HFF-Myc (cell line): ENCODE measurements at regions not wholly inside any gene's neighbourhood (a gene's known extent, or its start where the extent isn't known, plus 50 kb on each side); places are given as distances from the start of the nearest gene placed in this dataset.

Source experiments
- DNase-seq: peaks from one replicate; pipeline ENCODE4 v3.0.0-alpha.2; 2011; ENCODE audit warnings: low read depth; ENCODE audit errors: extremely low read depth
- H3K4me3 ChIP-seq: replicated peaks from 2 replicates; pipeline ENCODE4 v1.5.1; 2011; ENCODE audit warnings: low read depth, mild to moderate bottlenecking, control low read depth, low read length
- CTCF ChIP-seq: IDR thresholded peaks from 2 replicates; pipeline ENCODE4 v1.5.1; 2012; ENCODE audit warnings: mild to moderate bottlenecking, low read depth, low read length, control low read depth; ENCODE audit errors: missing control alignments

GRCh38 chr2:40997362-40997761, 545.5 kb upstream of the SLC8A1 start:
- H3K4me3 ChIP-seq: no peak overlapping the region
- DNase-seq: no peak
- TF ChIP-seq CTCF: no peak

- H3K4me3 ChIP-seq: no peak overlapping the region
- no peak for TF ChIP-seq CTCF
- DNase-seq: no peak
Measured at GRCh38 chr2:41000374-41000773, 548.5 kb upstream of the SLC8A1 start.

- no peak for TF ChIP-seq CTCF
Measured at GRCh38 chr2:41000906-41001305, 549.0 kb upstream of the SLC8A1 start.

GRCh38 chr2:41004700-41005099, 552.8 kb upstream of the SLC8A1 start:
- H3K4me3 ChIP-seq: no peak overlapping the region
- no peak for TF ChIP-seq CTCF
- no peak for DNase-seq

More at GRCh38 chr2:41000906-41001305, 549.0 kb upstream of the SLC8A1 start:
- H3K4me3 ChIP-seq: no peak overlapping the region
- DNase-seq: no peak

GRCh38 chr2:41020358-41020757, 568.5 kb upstream of the SLC8A1 start:
- no peak overlapping the region for H3K4me3 ChIP-seq
- TF ChIP-seq CTCF: no peak
- no peak for DNase-seq

- no peak for TF ChIP-seq CTCF
- no peak for DNase-seq
- H3K4me3 ChIP-seq: no peak overlapping the region
Measured at GRCh38 chr2:41024816-41025215, 572.9 kb upstream of the SLC8A1 start.

- H3K4me3 ChIP-seq: no peak overlapping the region
- no peak for DNase-seq
- no peak for TF ChIP-seq CTCF
Measured at GRCh38 chr2:41026613-41027012, 574.7 kb upstream of the SLC8A1 start.
